Fibroblast of lung (primary cell): ENCODE measurements at regions not wholly inside any gene's neighbourhood (a gene's known extent, or its start where the extent isn't known, plus 50 kb on each side); places are given as distances from the start of the nearest gene placed in this dataset.
"Not testable (repeated sequence)": the region's sequence is repeated elsewhere in the genome, so short reads cannot be mapped to it uniquely, and the experiment has no call there.

Experiments used
- CTCF ChIP-seq, 2 donors: IDR thresholded peaks in 1 of 2; conservative IDR thresholded peaks in 1 of 2; 1 replicate in 1 of 2; 2 replicates in 1 of 2; pipeline ENCODE4 v1.5.1; 2011 to 2012; ENCODE audit warnings: low read length in 2 of 2, control low read depth in 1 of 2, inconsistent platforms in 1 of 2, low read depth in 1 of 2, mild to moderate bottlenecking in 1 of 2
- EZH2 ChIP-seq: IDR thresholded peaks from 2 replicates; pipeline ENCODE4 v1.5.1; 2012; ENCODE audit warnings: low read length, control low read depth, mild to moderate bottlenecking; ENCODE audit errors: missing control alignments

- not testable (repeated sequence) for TF ChIP-seq EZH2; CTCF (conservative IDR thresholded peaks at IDR 0.05 in 1 of 2, IDR thresholded peaks at IDR 0.05 in 1 of 2; ENCODE audit: low read depth in 1 of 2, low read length in 2 of 2)
Observed at GRCh38 chr17:13908971-13909370, 160.3 kb upstream of the COX10 start.
